ENCODE measurements at regions not wholly inside any gene's neighbourhood (a gene's known extent, or its start where the extent isn't known, plus 50 kb on each side); places are given as distances from the start of the nearest gene placed in this dataset.

DNA sequence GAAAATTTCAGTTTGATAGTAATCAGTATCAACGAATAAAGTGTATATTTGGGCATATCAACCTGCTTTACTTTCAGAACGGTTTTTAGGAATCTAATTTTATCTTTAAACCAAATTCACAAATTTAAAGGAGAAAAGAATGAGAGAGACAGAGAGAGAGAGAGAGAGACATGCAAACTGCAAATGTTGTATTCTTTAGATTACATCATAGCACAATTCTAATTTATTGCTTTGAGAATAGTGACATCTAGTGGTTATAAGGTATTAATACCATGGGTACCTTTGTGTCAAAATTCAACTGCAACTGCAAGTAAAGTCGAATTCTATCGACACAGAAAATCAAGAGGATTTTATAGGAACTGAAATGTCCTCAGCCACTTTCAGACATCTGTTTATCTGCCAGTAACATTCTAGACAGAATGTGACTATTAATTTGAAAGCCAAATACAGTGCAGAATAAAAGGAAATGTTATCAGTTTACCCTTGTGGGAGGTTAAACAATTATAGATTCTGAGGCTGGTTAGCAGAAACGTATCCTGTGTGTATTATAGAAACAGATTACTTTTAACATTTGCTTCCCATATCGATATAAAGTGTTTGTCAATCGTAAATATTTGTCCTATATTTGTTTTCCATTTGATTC, 529.8 kb upstream of the VRK2 start:
- intact Hi-C loops (cut with DNase I) = no loop called here
- TF ChIP-seq POLR2A (IDR thresholded peaks at IDR 0.05) = no peak
- TF ChIP-seq, protein P1, sequence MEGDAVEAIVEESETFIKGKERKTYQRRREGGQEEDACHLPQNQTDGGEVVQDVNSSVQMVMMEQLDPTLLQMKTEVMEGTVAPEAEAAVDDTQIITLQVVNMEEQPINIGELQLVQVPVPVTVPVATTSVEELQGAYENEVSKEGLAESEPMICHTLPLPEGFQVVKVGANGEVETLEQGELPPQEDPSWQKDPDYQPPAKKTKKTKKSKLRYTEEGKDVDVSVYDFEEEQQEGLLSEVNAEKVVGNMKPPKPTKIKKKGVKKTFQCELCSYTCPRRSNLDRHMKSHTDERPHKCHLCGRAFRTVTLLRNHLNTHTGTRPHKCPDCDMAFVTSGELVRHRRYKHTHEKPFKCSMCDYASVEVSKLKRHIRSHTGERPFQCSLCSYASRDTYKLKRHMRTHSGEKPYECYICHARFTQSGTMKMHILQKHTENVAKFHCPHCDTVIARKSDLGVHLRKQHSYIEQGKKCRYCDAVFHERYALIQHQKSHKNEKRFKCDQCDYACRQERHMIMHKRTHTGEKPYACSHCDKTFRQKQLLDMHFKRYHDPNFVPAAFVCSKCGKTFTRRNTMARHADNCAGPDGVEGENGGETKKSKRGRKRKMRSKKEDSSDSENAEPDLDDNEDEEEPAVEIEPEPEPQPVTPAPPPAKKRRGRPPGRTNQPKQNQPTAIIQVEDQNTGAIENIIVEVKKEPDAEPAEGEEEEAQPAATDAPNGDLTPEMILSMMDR (IDR thresholded peaks at IDR 0.05) = peak; percentile 39 to 76 (median 66)
- Histone ChIP-seq H3K36me3 (replicated peaks in 1 of 2) (no peaks in the 10 kb centered on the region), H3K9me3 (replicated peaks in 1 of 3) (no peaks in the 10 kb centered on the region), H3K27me3 (no peaks in the 10 kb centered on the region), H3K4me3 (no peak overlapping the region), H3K4me1 (replicated peaks in 1 of 2) (no peaks in the 10 kb centered on the region), H3K27ac (no peak overlapping the region)
- WGBS, 4 donors = 15 to 19% (median 18%) methylated on average over 7 of the region's 7 CpGs
- no peak for DNase-seq

DNA sequence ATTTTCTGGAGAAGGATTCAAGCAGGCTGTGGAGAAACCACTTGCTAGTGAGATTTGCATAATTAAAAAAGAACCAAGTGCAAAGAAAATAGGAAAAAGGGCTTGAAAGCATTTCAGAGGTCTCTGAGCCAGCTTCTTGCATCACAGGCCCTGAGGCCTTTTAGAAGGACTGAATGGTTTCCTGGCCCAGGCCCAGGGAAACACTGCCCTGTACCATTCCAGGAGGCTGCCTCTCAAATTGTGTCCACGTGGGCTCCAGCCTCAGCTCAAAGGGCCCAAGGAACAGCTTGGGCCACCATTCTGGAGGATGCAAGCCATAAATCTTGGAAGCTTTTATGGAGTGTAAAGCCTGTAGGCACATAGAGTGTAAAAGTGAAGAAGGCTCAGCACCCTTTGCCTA, 523.3 kb upstream of the VRK2 start:
- H3K9me3 ChIP-seq (replicated peaks in 1 of 3) = no peaks in the 10 kb centered on the region
- TF ChIP-seq POLR2A (IDR thresholded peaks at IDR 0.05) = no peak
- TF ChIP-seq, protein P1 (IDR thresholded peaks at IDR 0.05) = no peak
- 82 to 100% (median 87%) methylated on average over 1 of the region's 1 CpG for WGBS, 4 donors
- no peak for DNase-seq
- intact Hi-C loops (cut with DNase I) = no loop called here
- H3K27ac ChIP-seq = no peak overlapping the region
- H3K4me1 ChIP-seq (replicated peaks in 1 of 2) = no peaks in the 10 kb centered on the region
- H3K4me3 ChIP-seq = no peak overlapping the region
- H3K27me3 ChIP-seq = no peaks in the 10 kb centered on the region
- no peaks in the 10 kb centered on the region for H3K36me3 ChIP-seq (replicated peaks in 1 of 2)

DNA sequence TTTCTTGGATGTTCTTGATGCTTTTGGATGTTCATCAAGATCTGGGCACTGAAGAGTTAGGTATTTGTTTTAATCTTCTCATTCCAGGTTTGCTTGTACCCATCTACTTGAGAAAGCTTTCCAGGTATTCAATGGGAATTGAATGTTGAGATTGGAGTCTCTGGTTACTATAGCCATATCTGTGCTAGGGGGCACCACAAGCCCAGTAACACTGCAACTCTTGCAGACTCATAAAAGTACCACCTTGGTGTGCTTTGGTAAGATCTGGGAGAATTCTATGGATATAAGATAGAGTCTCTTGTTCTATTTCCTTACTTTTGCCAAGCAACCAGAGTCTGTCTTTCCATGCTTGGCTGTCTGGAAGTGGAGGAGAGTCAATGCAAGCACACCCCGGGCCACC, 518.9 kb upstream of the VRK2 start:
- Histone ChIP-seq H3K4me3 (no peak overlapping the region), H3K27me3 (no peaks in the 10 kb centered on the region), H3K9me3 (replicated peaks in 1 of 3) (no peaks in the 10 kb centered on the region), H3K36me3 (replicated peaks in 1 of 2) (no peaks in the 10 kb centered on the region), H3K27ac (no peak overlapping the region), H3K4me1 (replicated peaks in 1 of 2) (no peaks in the 10 kb centered on the region)
- WGBS, 4 donors = 84 to 100% (median 95%) methylated on average over 1 of the region's 1 CpG; no CpG with 5 or more reads in 1 of the 4 donors
- TF ChIP-seq POLR2A (IDR thresholded peaks at IDR 0.05) = no peak
- TF ChIP-seq, protein P1 (IDR thresholded peaks at IDR 0.05) = no peak
- DNase-seq = no peak
- intact Hi-C loops (cut with DNase I) = no loop called here

DNA sequence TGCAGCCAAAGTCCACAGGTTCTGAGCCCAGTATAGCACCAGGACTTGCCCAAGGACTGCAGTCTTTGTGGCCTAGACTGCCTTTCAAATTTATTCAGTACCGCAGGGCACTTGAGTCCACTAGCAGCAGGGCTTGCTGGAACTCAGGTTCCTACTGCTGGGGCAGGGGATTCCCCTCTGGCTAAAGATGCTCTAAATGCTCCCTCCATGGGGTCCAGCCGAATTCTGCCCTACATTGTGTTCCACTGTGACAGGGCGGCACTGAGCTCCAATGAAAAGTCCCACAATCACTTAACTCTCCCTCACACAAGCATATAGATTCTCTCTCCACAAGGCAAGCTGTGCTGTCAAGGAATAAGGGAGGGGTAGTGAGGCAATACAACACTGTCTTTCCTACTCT, 518.1 kb upstream of the VRK2 start:
- Histone ChIP-seq H3K36me3 (replicated peaks in 1 of 2) (no peaks in the 10 kb centered on the region), H3K27ac (no peak overlapping the region), H3K4me1 (replicated peaks in 1 of 2) (no peaks in the 10 kb centered on the region), H3K9me3 (replicated peaks in 1 of 3) (no peaks in the 10 kb centered on the region), H3K4me3 (no peak overlapping the region), H3K27me3 (no peaks in the 10 kb centered on the region)
- TF ChIP-seq, protein P1 (IDR thresholded peaks at IDR 0.05) = no peak
- TF ChIP-seq POLR2A (IDR thresholded peaks at IDR 0.05) = no peak
- intact Hi-C loops (cut with DNase I) = no loop called here
- DNase-seq = no peak
- WGBS, 4 donors = 67 to 100% (median 74%) methylated on average over 1 to 3 of the region's 3 CpGs
